MCF 10A (cell line): ENCODE measurements at regions not wholly inside any gene's neighbourhood (a gene's known extent, or its start where the extent isn't known, plus 50 kb on each side); places are given as distances from the start of the nearest gene placed in this dataset.

Source experiments
- BruUV-seq: library from RNA; stranded (reverse); fragments of 400-500 nt; replicated peaks from 2 replicates; lab custom pipeline; 2021; lab: Mats Ljungman, UMichigan
- CTCF ChIA-PET: fragments of 300-600 bp; sonication (Branson Sonifier 250); formaldehyde crosslinking; extraction: SDS; loops from one replicate; lab custom pipeline; 2021; ENCODE audit warnings: antibody characterized with exemption, inconsistent platforms; lab: Yijun Ruan, JAX
- POLR2A ChIA-PET: fragments of 300-600, 350-650 bp; sonication (Branson Sonifier 250); formaldehyde crosslinking; extraction: SDS; loops from one replicate; lab custom pipeline; 2020; ENCODE audit warnings: antibody characterized with exemption, inconsistent platforms; lab: Yijun Ruan, JAX
- DNase-seq: peaks from one replicate; pipeline ENCODE4 v3.0.0-alpha.2; 2018; ENCODE audit not compliant: unreplicated experiment
- H3K27ac Mint-ChIP-seq: one replicate; pipeline ENCODE4 v1.8.0; 2022; ENCODE audit warnings: mild to moderate bottlenecking, low read depth, mixed read lengths; ENCODE audit not compliant: unreplicated experiment
- H3K27me3 Mint-ChIP-seq: one replicate; pipeline ENCODE4 v1.8.0; 2022; ENCODE audit warnings: mixed read lengths; ENCODE audit not compliant: insufficient read depth, unreplicated experiment
- H3K36me3 Mint-ChIP-seq: one replicate; pipeline ENCODE4 v1.8.0; 2022; ENCODE audit warnings: mild to moderate bottlenecking, moderate library complexity, mixed read lengths; ENCODE audit not compliant: insufficient read depth, unreplicated experiment
- H3K4me1 Mint-ChIP-seq: one replicate; pipeline ENCODE4 v1.8.0; 2022; ENCODE audit warnings: mixed read lengths; ENCODE audit not compliant: insufficient read depth, unreplicated experiment
- H3K4me3 Mint-ChIP-seq: one replicate; pipeline ENCODE4 v1.8.0; 2022; ENCODE audit warnings: mild to moderate bottlenecking, moderate library complexity, mixed read lengths; ENCODE audit not compliant: unreplicated experiment
- H3K9me3 Mint-ChIP-seq: one replicate; pipeline ENCODE4 v1.8.0; 2022; ENCODE audit warnings: mixed read lengths; ENCODE audit not compliant: unreplicated experiment
- CTCF ChIP-seq: fragments of 200-600 bp; IDR thresholded peaks from one replicate; pipeline ENCODE4 v1.8.0; 2022; ENCODE audit warnings: antibody characterized with exemption, mild to moderate bottlenecking; ENCODE audit not compliant: unreplicated experiment
- intact Hi-C: fragments of 100-400 bp; cut with micrococcal nuclease; formaldehyde crosslinking; loops from 2 replicates; pipeline ENCODE4 v1.14.1; 2022

DNA sequence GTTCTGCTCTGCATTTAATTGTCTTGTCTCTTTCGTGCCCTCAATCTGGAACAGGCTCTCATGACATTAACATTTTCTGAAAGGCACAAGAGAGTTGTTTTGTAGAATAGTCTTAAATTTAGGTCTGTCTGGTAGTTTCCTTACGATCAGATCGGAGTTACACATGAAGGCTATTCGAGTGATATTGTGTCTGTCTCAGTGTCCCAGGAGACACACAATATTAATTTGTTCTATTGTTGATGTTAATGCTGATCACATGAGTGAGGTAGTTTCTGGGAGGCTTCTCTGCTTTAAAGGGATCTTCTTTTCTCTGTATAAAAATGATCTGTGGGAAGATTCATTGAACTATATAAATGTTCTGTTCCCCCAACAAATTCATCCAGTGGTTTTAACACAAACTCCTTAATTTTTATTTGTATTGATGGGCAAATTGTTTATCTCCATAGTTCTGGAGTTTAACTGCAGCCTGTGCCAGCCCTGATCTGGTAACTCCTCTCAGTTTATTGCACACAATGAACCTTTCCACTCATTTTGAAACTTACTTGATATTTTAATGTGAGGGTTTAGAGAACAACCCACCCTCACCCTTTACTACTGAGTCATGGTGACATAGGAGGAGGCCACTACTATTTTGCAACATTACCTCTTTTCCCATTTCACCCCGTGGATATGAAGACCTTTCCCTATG lies 223.0 kb downstream of the CBLN4 start:
- DNase-seq = no peak
- no peak for TF ChIP-seq CTCF
- intact Hi-C loops = no loop called here
- ChIA-PET POLR2A (no interaction called here), CTCF (no interaction called here)
- Mint-ChIP-seq H3K4me1 (no peaks in the 10 kb centered on the region), H3K4me3 (no peak overlapping the region), H3K27me3 (no peaks in the 10 kb centered on the region), H3K9me3 (peaks cover 11% of the 10 kb centered on the region), H3K36me3 (peaks cover 5% of the 10 kb centered on the region), H3K27ac (no peak overlapping the region)
- no TSS peak for BruUV-seq

- H3K9me3 Mint-ChIP-seq = peaks cover 12% of the 10 kb centered on the region
- POLR2A ChIA-PET = no interaction called here
- no peak overlapping the region for H3K4me3 Mint-ChIP-seq
- no peak for DNase-seq
- peaks cover 5% of the 10 kb centered on the region for H3K36me3 Mint-ChIP-seq
- CTCF ChIA-PET = no interaction called here
- no peaks in the 10 kb centered on the region for H3K4me1 Mint-ChIP-seq
- TF ChIP-seq CTCF = no peak
- intact Hi-C loops = no loop called here
- H3K27me3 Mint-ChIP-seq = no peaks in the 10 kb centered on the region
- no peak overlapping the region for H3K27ac Mint-ChIP-seq
- BruUV-seq = no TSS peak
Measured at GRCh38 chr20:55778796-55779195, 226.5 kb downstream of the CBLN4 start.

DNA sequence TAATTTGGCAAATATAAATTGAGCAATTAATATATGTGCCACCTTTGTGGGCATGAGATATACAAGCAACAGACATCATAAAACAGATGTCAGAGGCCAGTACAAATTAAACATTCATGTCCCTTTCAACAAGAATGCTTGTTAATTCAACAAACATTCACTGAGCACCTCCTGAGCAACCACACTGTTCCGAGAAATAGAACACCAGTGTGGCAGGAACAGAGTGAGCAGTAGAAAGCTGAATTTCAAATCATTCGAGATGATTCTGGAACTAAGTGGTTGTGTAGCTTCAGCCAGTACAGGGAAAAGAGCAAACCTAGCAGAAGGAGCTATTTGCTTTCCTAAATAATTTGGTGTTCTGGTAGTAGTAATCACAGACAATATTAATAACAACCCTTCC lies 227.7 kb downstream of the CBLN4 start:
- no peaks in the 10 kb centered on the region for H3K4me1 Mint-ChIP-seq
- BruUV-seq = no TSS peak
- peaks cover 5% of the 10 kb centered on the region for H3K36me3 Mint-ChIP-seq
- H3K4me3 Mint-ChIP-seq = no peak overlapping the region
- no peak for DNase-seq
- intact Hi-C loops = no loop called here
- H3K27ac Mint-ChIP-seq = no peak overlapping the region
- no peaks in the 10 kb centered on the region for H3K27me3 Mint-ChIP-seq
- H3K9me3 Mint-ChIP-seq = peaks cover 15% of the 10 kb centered on the region
- ChIA-PET CTCF (no interaction called here), POLR2A (no interaction called here)
- no peak for TF ChIP-seq CTCF

DNA sequence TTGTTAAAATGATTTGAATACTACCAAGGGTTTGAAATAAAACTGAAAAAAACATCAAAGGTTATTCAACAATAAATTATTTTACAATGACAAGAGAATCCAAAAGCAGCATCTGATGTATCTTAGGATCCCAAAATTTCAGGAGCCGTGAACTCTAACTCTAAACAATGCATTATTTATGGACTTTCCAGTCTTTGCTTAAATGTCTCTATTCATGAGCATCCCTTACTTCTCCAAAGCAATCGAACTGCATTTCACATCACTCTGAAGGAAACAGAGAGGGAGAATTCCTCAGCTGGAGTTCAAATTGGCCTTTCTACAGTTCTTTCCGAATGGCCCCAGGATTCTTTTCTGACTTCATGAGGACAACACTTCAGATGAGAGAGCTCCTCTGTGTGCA lies 229.1 kb downstream of the CBLN4 start:
- ChIA-PET POLR2A (no interaction called here), CTCF (no interaction called here)
- intact Hi-C loops = no loop called here
- Mint-ChIP-seq H3K4me3 (no peak overlapping the region), H3K27me3 (no peaks in the 10 kb centered on the region), H3K27ac (no peak overlapping the region), H3K36me3 (peaks cover 5% of the 10 kb centered on the region), H3K4me1 (no peaks in the 10 kb centered on the region), H3K9me3 (peaks cover 15% of the 10 kb centered on the region)
- DNase-seq = no peak
- BruUV-seq = no TSS peak
- TF ChIP-seq CTCF = no peak
